ENCODE measurements at regions not wholly inside any gene's neighbourhood (a gene's known extent, or its start where the extent isn't known, plus 50 kb on each side); places are given as distances from the start of the nearest gene placed in this dataset.

- TF ChIP-seq POLR2A (IDR thresholded peaks at IDR 0.05) (no peak), CTCF (IDR thresholded peaks at IDR 0.05) (no peak)
These were observed 124.2 kb downstream of the TMEM161B start for GRCh38 chr5:88144219-88145001.

All from tibial nerve (tissue), 3 donors.